SIG-M5 treated with dmso at 0.1 percent for 504 hours (cell line): ENCODE measurements at regions not wholly inside any gene's neighbourhood (a gene's known extent, or its start where the extent isn't known, plus 50 kb on each side); places are given as distances from the start of the nearest gene placed in this dataset.

Experiments used
- DNase-seq: peaks from one replicate; lab custom pipeline; 2025; ENCODE audit not compliant: unreplicated experiment; lab: John Stamatoyannopoulos, UW

- DNase-seq, result no peak
Observed at GRCh38 chr1:244255426-244255965, 196.2 kb downstream of the ADSS2 start.

- DNase-seq, result no peak
Observed at GRCh38 chr1:244256086-244256676, 195.5 kb downstream of the ADSS2 start.

GRCh38 chr1:244264163-244264562 is 187.5 kb downstream of the ADSS2 start:
- no peak for DNase-seq

- no peak for DNase-seq
Observed at GRCh38 chr1:244265507-244265906, 186.2 kb downstream of the ADSS2 start.

- DNase-seq, result no peak
Observed at GRCh38 chr1:244269169-244269568, 182.5 kb downstream of the ADSS2 start.

GRCh38 chr1:244271004-244271403 is 180.7 kb downstream of the ADSS2 start:
- no peak for DNase-seq

- no peak for DNase-seq
Observed at GRCh38 chr1:244271691-244272308, 179.9 kb downstream of the ADSS2 start.

GRCh38 chr1:244272471-244273261 is 179.0 kb downstream of the ADSS2 start:
- peak; percentile 90 for DNase-seq

- no peak for DNase-seq
Observed at GRCh38 chr1:244273262-244273844, 178.4 kb downstream of the ADSS2 start.

- peak; percentile 69 for DNase-seq
Observed at GRCh38 chr1:244273845-244274619, 177.7 kb downstream of the ADSS2 start.

GRCh38 chr1:244276646-244277045 is 175.1 kb downstream of the ADSS2 start:
- no peak for DNase-seq

GRCh38 chr1:244280201-244280600 is 171.5 kb downstream of the ADSS2 start:
- peak; percentile 61 for DNase-seq

GRCh38 chr1:244280859-244281258 is 170.8 kb downstream of the ADSS2 start:
- no peak for DNase-seq

GRCh38 chr1:244283772-244284171 is 167.9 kb downstream of the ADSS2 start:
- DNase-seq, result no peak

GRCh38 chr1:244284641-244285156 is 167.0 kb downstream of the ADSS2 start:
- DNase-seq, result no peak

GRCh38 chr1:244286341-244286740 is 165.4 kb downstream of the ADSS2 start:
- no peak for DNase-seq

GRCh38 chr1:244287726-244288125 is 164.0 kb downstream of the ADSS2 start:
- DNase-seq, result no peak

- no peak for DNase-seq
Observed at GRCh38 chr1:244288663-244289062, 163.0 kb downstream of the ADSS2 start.

GRCh38 chr1:244289991-244290785 is 161.5 kb downstream of the ADSS2 start:
- no peak for DNase-seq
